ENCODE measurements at regions not wholly inside any gene's neighbourhood (a gene's known extent, or its start where the extent isn't known, plus 50 kb on each side); places are given as distances from the start of the nearest gene placed in this dataset.

- Histone ChIP-seq H3F3A (ENCODE audit: low read length, unreplicated experiment) (no peaks in the 10 kb centered on the region), H3K4me1 (ENCODE audit: insufficient read depth, low read length) (no peaks in the 10 kb centered on the region), H3K9ac (ENCODE audit: low read length) (no peak overlapping the region), H3K79me2 (ENCODE audit: low read length) (no peaks in the 10 kb centered on the region), H3K9me2 (replicated peaks; ENCODE audit: low read length) (no peaks in the 10 kb centered on the region), H3K36me3 (ENCODE audit: low read depth, low read length) (no peaks in the 10 kb centered on the region), H2AFZ (ENCODE audit: low read length) (no peak overlapping the region), H3K9me3 (ENCODE audit: low read length) (no peaks in the 10 kb centered on the region), H3K4me3 (ENCODE audit: low read length) (no peak overlapping the region), H3K4me2 (ENCODE audit: low read length) (no peak overlapping the region), H3K27me3 (ENCODE audit: low read length) (no peaks in the 10 kb centered on the region), H4K20me1 (ENCODE audit: low read length) (no peaks in the 10 kb centered on the region), H3K27ac (ENCODE audit: low read length) (no peak overlapping the region)
- ATAC-seq (no peak), DNase-seq (no peak)
- ChIA-PET POLR2A (ENCODE audit: unreplicated experiment) (no interaction called here), CTCF (no interaction called here)
- no TSS peak for BruUV-seq (replicated peaks)
- TF ChIP-seq, protein P1, sequence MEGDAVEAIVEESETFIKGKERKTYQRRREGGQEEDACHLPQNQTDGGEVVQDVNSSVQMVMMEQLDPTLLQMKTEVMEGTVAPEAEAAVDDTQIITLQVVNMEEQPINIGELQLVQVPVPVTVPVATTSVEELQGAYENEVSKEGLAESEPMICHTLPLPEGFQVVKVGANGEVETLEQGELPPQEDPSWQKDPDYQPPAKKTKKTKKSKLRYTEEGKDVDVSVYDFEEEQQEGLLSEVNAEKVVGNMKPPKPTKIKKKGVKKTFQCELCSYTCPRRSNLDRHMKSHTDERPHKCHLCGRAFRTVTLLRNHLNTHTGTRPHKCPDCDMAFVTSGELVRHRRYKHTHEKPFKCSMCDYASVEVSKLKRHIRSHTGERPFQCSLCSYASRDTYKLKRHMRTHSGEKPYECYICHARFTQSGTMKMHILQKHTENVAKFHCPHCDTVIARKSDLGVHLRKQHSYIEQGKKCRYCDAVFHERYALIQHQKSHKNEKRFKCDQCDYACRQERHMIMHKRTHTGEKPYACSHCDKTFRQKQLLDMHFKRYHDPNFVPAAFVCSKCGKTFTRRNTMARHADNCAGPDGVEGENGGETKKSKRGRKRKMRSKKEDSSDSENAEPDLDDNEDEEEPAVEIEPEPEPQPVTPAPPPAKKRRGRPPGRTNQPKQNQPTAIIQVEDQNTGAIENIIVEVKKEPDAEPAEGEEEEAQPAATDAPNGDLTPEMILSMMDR (conservative IDR thresholded peaks at IDR 0.05; ENCODE audit: low read depth, low read length): no peak
- TF ChIP-seq EZH2phosphoT487 (IDR thresholded peaks at IDR 0.05; ENCODE audit: borderline replicate concordance, low read length) (no peak), EZH2 (IDR thresholded peaks at IDR 0.05; ENCODE audit: low read length, unreplicated experiment) (no peak)
- intact Hi-C loops (cut with micrococcal nuclease): no loop called here
These were observed 453.9 kb upstream of the GOT2 start for GRCh38 chr16:59188029-59188428.

- Histone ChIP-seq H3K9ac (ENCODE audit: low read length) (no peak overlapping the region), H2AFZ (ENCODE audit: low read length) (no peak overlapping the region), H3K9me2 (replicated peaks; ENCODE audit: low read length) (no peaks in the 10 kb centered on the region), H3K4me2 (ENCODE audit: low read length) (no peak overlapping the region), H4K20me1 (ENCODE audit: low read length) (no peaks in the 10 kb centered on the region), H3K27ac (ENCODE audit: low read length) (no peak overlapping the region), H3K4me1 (ENCODE audit: insufficient read depth, low read length) (no peaks in the 10 kb centered on the region), H3K79me2 (ENCODE audit: low read length) (no peaks in the 10 kb centered on the region), H3F3A (ENCODE audit: low read length, unreplicated experiment) (no peaks in the 10 kb centered on the region), H3K4me3 (ENCODE audit: low read length) (no peak overlapping the region), H3K9me3 (ENCODE audit: low read length) (no peaks in the 10 kb centered on the region), H3K27me3 (ENCODE audit: low read length) (no peaks in the 10 kb centered on the region), H3K36me3 (ENCODE audit: low read depth, low read length) (no peaks in the 10 kb centered on the region)
- intact Hi-C loops (cut with micrococcal nuclease): no loop called here
- DNase-seq (no peak), ATAC-seq (no peak)
- TF ChIP-seq EZH2phosphoT487 (IDR thresholded peaks at IDR 0.05; ENCODE audit: borderline replicate concordance, low read length): no peak
- TF ChIP-seq, protein P1 (conservative IDR thresholded peaks at IDR 0.05; ENCODE audit: low read depth, low read length): no peak
- no peak for TF ChIP-seq EZH2 (IDR thresholded peaks at IDR 0.05; ENCODE audit: low read length, unreplicated experiment)
- ChIA-PET CTCF (no interaction called here), POLR2A (ENCODE audit: unreplicated experiment) (no interaction called here)
- BruUV-seq (replicated peaks): no TSS peak
These were observed 447.8 kb upstream of the GOT2 start for GRCh38 chr16:59181821-59182420.

DNA sequence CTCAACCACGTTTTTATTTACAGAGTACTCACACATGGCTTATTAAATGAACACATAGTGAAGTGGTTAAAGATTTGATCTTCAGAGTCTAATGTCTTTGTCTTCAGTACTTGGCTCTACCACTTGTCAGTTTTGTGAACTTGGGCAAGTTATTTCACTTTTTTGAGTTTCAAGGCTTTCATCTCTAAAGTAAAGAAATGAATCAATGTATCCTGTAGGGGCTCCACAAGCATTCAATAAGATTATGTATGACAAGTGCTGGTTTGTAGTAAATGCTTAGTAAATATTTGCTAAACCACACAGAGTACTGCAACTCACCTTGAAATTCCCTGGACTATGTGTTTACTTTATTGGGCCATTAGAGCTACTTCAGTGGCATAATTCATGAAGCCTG, 446.0 kb upstream of the GOT2 start:
- H3F3A ChIP-seq (ENCODE audit: low read length, unreplicated experiment): no peaks in the 10 kb centered on the region
- DNase-seq (no peak), ATAC-seq (no peak)
- intact Hi-C loops (cut with micrococcal nuclease): no loop called here
- BruUV-seq (replicated peaks): no TSS peak
- no peak overlapping the region for H3K4me3 ChIP-seq (ENCODE audit: low read length)
- H3K27ac ChIP-seq (ENCODE audit: low read length): no peak overlapping the region
- TF ChIP-seq EZH2 (IDR thresholded peaks at IDR 0.05; ENCODE audit: low read length, unreplicated experiment) (no peak), EZH2phosphoT487 (IDR thresholded peaks at IDR 0.05; ENCODE audit: borderline replicate concordance, low read length) (no peak)
- TF ChIP-seq, protein P1 (conservative IDR thresholded peaks at IDR 0.05; ENCODE audit: low read depth, low read length): no peak
- no peaks in the 10 kb centered on the region for H3K9me3 ChIP-seq (ENCODE audit: low read length)
- no peaks in the 10 kb centered on the region for H3K36me3 ChIP-seq (ENCODE audit: low read depth, low read length)
- no peaks in the 10 kb centered on the region for H3K9me2 ChIP-seq (replicated peaks; ENCODE audit: low read length)
- H3K27me3 ChIP-seq (ENCODE audit: low read length): no peaks in the 10 kb centered on the region
- H3K9ac ChIP-seq (ENCODE audit: low read length): no peak overlapping the region
- no peaks in the 10 kb centered on the region for H3K79me2 ChIP-seq (ENCODE audit: low read length)
- H3K4me1 ChIP-seq (ENCODE audit: insufficient read depth, low read length): no peaks in the 10 kb centered on the region
- POLR2A ChIA-PET (ENCODE audit: unreplicated experiment): no interaction called here
- H2AFZ ChIP-seq (ENCODE audit: low read length): no peak overlapping the region
- CTCF ChIA-PET: no interaction called here
- no peaks in the 10 kb centered on the region for H4K20me1 ChIP-seq (ENCODE audit: low read length)
- no peak overlapping the region for H3K4me2 ChIP-seq (ENCODE audit: low read length)

All from PC-3 (cell line).